ENCODE measurements at regions not wholly inside any gene's neighbourhood (a gene's known extent, or its start where the extent isn't known, plus 50 kb on each side); places are given as distances from the start of the nearest gene placed in this dataset.

DNA sequence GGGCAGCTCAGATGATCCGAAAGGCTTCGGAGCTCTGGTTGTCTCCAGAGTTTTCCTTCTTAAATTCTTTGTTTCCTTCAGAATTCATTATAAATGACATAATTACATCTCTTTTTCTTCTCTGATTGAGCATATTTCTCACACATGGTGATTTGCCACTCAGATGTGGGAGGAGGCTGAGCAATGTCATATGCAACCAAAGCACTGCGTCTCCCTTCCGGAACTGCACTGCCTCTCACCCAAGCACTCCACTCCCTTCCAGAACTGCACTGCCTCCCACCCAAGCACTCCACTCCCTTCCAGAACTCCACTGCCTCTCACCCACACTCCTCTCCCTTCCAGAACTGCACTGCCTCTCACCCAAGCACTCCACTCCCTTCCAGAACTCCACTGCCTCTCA, 131.5 kb downstream of the SALL1 start:
- CTCF ChIA-PET, result no interaction called here
- DNase-seq (ENCODE audit: low read depth, low spot score), result no peak
- POLR2A ChIA-PET, result no interaction called here
- TF ChIP-seq, protein P1, sequence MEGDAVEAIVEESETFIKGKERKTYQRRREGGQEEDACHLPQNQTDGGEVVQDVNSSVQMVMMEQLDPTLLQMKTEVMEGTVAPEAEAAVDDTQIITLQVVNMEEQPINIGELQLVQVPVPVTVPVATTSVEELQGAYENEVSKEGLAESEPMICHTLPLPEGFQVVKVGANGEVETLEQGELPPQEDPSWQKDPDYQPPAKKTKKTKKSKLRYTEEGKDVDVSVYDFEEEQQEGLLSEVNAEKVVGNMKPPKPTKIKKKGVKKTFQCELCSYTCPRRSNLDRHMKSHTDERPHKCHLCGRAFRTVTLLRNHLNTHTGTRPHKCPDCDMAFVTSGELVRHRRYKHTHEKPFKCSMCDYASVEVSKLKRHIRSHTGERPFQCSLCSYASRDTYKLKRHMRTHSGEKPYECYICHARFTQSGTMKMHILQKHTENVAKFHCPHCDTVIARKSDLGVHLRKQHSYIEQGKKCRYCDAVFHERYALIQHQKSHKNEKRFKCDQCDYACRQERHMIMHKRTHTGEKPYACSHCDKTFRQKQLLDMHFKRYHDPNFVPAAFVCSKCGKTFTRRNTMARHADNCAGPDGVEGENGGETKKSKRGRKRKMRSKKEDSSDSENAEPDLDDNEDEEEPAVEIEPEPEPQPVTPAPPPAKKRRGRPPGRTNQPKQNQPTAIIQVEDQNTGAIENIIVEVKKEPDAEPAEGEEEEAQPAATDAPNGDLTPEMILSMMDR (IDR thresholded peaks at IDR 0.05; ENCODE audit: insufficient read depth, low read length, missing control alignments), result no peak
- H3K4me3 ChIP-seq (ENCODE audit: low read depth, low read length), result no peak overlapping the region

DNA sequence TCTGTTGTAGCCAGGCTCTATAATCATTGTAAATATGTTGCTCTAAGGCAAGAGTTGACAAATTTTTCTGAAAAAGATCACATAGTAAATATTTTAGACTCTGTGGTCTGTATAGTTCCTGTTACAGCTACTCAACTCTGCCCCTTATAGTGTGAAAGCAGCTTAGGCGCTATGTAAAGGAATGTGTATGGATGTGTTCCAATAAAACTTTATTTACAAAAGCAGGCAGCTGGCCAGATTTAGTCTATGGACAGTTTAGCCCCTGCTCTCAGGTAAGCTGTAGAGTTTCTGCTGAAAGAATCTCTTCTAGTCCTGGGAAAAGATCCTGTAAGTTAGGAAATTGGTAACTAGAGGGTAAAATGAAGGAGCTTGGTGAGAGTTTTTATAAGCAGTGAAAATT, 133.1 kb downstream of the SALL1 start:
- DNase-seq (ENCODE audit: low read depth, low spot score), result no peak
- no peak overlapping the region for H3K4me3 ChIP-seq (ENCODE audit: low read depth, low read length)
- ChIA-PET POLR2A (no interaction called here), CTCF (no interaction called here)
- TF ChIP-seq, protein P1 (IDR thresholded peaks at IDR 0.05; ENCODE audit: insufficient read depth, low read length, missing control alignments), result no peak

DNA sequence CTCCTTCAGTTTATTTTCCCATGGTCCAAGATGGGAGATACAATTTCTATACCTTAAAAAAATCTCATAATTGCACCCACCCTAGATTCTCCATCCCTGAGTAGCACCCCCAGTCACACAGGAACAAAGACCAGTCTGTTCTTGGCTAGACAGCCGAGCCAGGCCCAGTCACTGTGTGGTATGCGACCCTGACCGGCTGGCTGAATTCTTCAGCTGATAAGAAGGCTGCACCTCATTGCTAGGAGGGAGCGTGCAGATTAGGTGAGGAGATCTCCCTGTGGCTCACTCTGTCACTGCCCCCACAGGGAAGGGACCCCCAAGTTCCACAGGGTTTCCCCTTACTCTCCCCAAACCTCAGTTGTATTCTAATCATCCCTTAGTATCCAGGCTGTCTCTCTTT, 138.7 kb downstream of the SALL1 start:
- TF ChIP-seq, protein P1 (IDR thresholded peaks at IDR 0.05; ENCODE audit: insufficient read depth, low read length, missing control alignments), result no peak
- H3K4me3 ChIP-seq (ENCODE audit: low read depth, low read length), result no peak overlapping the region
- ChIA-PET POLR2A (no interaction called here), CTCF (no interaction called here)
- DNase-seq (ENCODE audit: low read depth, low spot score), result no peak

DNA sequence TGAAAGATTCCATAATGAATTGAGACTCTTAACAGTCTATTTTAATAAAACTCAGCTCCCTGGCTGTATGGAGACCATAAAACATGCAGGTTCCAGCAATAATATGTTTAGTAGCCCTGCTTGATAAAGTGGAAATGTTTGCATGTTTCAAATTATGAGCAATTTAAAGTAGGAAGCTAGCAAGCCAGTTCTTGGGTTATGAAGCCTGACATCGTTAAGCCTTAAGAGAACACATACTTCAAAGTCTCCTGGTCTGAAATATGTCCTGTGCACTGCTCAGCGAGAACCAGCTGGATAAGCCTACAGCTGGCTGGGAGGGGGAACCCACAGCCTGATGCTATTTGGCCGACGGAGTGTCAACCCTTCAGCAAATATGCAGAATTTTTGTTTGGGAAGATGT, 140.3 kb downstream of the SALL1 start:
- POLR2A ChIA-PET, result no interaction called here
- TF ChIP-seq, protein P1 (IDR thresholded peaks at IDR 0.05; ENCODE audit: insufficient read depth, low read length, missing control alignments), result no peak
- CTCF ChIA-PET, result no interaction called here
- DNase-seq (ENCODE audit: low read depth, low spot score), result no peak
- H3K4me3 ChIP-seq (ENCODE audit: low read depth, low read length), result no peak overlapping the region

DNA sequence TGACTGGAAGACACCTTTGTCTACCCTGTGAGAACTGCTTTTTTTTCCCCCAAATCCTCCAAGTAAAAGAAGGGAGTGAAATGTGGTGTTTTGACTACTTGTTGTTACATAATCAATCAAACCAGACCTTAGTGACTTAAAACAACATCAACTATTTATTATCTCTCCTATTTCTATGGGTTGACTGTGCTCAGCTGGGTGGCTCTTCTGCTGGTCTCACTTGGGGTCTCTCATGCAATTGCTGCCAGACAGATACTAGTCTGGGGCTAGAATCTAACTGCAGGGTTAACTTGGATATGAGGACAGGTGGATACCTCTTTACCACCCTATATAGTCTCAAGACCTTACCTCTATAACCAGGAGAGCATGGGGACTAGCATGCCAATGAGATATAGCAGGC, 141.3 kb downstream of the SALL1 start:
- no peak overlapping the region for H3K4me3 ChIP-seq (ENCODE audit: low read depth, low read length)
- CTCF ChIA-PET, result no interaction called here
- POLR2A ChIA-PET, result no interaction called here
- DNase-seq (ENCODE audit: low read depth, low spot score), result no peak
- TF ChIP-seq, protein P1 (IDR thresholded peaks at IDR 0.05; ENCODE audit: insufficient read depth, low read length, missing control alignments), result no peak

DNA sequence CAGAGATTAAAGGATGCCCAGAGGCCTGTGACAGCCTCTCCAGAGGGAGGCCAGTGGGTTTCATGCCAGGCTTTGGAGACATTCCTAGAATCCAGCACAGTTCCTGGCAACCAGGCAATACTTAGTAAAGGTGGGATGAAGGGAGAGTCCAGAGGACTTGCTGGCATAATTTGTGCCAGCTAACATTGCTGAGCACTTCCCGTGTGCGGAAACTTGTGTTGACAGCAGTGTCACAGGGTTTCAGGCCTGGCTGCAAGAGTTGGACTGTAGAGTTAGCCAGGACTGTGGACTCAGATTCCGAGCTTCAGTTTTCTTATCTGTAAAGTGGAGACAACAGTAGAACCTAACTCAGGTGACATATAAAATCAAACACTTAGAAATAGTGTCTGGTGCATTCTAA, 141.7 kb downstream of the SALL1 start:
- H3K4me3 ChIP-seq (ENCODE audit: low read depth, low read length), result no peak overlapping the region
- POLR2A ChIA-PET, result no interaction called here
- DNase-seq (ENCODE audit: low read depth, low spot score), result no peak
- CTCF ChIA-PET, result no interaction called here
- TF ChIP-seq, protein P1 (IDR thresholded peaks at IDR 0.05; ENCODE audit: insufficient read depth, low read length, missing control alignments), result no peak
